ENCODE measurements at regions not wholly inside any gene's neighbourhood (a gene's known extent, or its start where the extent isn't known, plus 50 kb on each side); places are given as distances from the start of the nearest gene placed in this dataset.
"Not testable (repeated sequence)": the region's sequence is repeated elsewhere in the genome, so short reads cannot be mapped to it uniquely, and the experiment has no call there.

DNA sequence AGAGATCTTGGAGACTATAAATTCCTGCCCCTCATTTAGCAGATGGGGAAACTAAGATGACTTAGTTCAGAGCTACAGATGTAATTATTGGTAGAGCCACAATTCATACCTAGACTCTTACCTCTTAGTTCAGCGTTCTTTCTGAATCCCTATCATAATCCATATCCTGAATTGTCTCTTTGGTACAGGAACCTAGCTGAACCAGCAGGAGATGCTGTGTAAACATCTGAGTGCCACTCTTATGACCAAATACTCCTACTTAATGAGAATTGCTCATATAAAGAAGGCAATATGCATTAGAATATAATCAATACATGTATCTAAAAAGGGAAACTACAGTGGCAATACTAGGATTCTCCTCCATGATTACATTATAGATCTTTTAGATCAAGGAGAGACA, 459.0 kb downstream of the SIPA1L2 start:
- DNase-seq (ENCODE audit: low spot score): no peak

DNA sequence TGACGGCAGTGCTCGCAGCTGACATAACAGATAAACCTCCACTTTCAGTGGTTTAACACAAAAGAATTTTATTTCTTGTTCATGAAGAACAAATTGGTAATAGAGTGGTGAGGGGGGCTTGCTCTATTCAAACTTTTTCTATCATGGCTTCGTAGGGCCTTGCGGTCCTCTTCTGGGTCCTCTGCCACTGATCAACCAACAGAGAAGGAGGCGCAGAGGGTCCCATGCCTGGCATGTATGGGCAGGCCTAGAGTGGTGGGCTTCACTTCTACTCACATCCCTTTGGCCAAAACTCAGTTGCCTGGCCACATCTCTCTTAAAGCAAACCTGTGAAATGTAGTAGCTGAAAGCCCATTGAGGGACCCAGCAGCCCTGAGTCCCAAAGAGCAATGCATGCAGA, 460.5 kb downstream of the SIPA1L2 start:
- no peak for DNase-seq (ENCODE audit: low spot score)

DNA sequence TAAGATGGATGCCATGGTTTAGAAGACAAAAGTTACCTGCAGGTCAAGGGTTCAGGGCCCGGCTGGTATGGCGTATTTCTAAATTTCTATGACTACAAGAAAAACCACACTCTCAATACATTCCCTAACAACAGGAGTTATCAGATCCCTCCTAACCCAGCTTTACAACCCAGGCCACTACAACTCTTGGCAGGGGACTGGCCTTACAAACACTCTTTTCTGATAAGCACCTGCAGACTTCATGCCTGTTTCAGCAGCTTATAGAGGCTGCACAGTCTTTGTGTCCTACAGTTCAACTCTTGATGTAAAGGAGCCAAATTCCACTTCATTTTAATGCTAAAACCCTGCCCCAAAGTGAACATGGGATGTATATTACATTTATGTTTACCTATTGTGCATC, 461.4 kb downstream of the SIPA1L2 start:
- DNase-seq (ENCODE audit: low spot score): no peak

DNA sequence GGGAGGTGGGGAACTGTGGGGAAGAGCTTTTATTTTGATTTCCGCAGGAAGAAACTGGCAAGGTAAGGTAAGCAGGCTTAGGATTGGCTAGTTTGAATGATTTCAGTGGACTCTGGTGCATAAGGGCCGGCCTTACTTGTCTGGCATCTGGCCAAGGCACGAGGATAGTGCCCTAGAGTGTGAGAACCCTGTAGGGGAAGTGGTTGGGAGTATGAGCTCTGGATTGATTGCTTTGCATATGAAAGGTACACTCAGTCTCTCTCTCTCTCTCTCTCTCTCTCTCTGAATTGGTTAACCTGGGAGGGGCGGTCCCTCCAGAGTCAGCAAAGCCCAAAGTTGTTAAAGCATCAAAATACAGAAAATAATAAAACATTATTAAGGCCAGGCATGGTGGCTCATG, 463.0 kb downstream of the SIPA1L2 start:
- DNase-seq (ENCODE audit: low spot score): no peak

DNA sequence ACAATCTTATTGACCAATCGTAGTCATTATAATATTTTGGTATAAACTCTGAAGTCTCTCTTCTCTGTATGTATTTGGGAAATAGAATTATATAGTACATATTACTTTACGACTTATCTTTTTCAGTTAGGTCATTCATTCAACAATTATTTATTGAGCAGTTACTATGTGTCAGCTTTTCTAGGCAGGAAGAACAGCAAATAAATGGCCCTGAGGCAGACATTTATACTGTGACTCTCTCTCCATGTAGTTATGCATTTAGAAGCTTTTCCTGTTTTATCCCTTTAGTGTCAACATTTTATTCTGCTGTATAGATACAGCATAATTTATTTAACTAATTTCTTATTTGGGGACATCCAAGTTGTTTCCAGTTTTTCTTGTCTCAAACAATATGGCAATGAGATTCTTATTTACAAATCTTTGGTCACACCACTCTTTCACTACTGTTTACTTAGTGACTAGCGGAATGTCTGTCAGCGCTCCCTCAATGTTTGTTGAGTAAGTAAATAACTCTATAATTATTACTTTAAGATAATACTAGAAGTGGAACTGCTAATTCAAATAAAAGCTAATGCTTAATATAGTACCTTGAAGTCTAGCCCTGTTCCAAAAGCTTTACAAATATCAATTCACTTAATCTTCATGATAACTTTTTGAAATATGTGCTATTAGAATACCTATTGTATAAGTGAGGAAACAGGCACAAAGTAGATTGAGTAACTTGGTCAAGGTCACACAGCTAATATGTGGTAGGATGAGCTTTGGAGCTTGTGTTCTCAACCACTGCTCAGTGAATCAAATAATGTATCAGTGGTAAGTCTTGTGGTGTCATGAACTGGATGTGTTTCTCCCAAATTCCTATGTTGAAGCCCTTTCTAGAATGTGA, 465.6 kb downstream of the SIPA1L2 start:
- no peak for DNase-seq (ENCODE audit: low spot score)

DNA sequence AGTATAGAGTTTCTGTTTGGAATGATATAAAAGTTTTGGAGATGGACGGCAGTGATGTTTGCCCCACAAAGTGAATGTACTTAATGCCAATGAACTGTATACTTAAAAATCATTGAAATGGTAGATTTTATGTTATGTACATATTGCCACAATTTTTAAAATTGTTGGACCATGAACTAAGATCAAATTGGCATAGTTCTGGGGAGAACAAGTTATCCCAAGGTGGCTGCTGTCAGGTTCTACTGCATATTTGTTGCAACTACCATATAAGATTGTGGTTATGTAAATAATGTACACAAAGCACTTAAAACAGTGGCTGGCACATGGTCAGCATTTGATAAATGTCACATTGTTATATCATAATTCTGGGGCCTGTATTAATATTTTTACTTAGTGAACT, 466.4 kb downstream of the SIPA1L2 start:
- no peak for DNase-seq (ENCODE audit: low spot score)

DNA sequence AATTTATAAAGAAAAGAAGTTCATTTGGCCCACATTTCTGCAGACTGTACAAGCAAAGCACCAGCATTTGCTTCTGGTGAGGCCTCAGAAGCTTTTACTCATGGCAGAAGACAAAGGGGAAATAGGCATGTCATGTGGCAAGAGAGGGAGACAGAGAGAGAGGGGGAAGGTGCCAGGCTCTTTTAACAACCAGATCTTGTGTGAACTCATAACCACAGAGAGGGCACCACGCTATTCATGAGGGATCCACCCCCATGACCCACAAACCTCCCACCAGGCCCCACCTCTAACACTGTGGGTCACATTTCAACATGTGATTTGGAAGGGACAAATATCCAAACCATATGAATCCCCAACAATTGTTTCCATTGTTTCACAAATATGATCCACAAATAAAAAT, 467.9 kb downstream of the SIPA1L2 start:
- no peak for DNase-seq (ENCODE audit: low spot score)

DNA sequence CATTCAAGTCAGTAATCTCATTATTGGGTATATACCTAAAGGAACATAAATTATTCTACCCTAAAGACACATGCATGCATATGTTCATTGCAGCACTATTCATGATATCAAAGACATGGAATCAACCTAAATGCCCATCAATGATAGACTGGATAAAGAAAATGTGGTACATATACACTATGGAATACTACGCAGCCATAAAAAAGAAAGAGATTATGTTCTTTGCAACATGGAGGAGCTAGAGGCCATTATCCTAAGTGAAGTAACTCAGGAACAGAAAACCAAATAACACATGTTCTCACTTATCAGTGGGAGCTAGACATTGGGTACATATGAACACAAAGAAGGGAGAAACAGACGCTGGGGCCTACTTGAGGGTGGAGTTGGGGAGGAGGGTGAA, 471.4 kb downstream of the SIPA1L2 start:
- DNase-seq (ENCODE audit: low spot score): not testable (repeated sequence)

DNA sequence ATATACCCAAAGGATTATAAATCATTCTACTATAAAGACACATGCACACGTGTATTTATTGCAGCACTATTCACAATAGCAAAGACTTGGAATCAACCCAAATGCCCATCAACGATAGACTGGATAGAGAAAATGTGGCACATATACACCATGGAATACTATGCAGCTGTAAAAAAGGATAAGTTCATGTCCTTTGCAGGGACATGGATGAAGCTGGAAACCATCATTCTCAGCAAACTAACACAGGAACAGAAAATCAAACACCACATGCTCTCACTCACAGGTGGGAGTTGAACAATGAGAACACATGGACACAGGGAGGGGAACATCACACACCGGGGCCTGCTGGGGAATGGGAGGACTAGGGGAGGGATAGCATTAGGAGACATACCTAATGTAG, 473.9 kb downstream of the SIPA1L2 start:
- DNase-seq (ENCODE audit: low spot score): not testable (repeated sequence)

DNA sequence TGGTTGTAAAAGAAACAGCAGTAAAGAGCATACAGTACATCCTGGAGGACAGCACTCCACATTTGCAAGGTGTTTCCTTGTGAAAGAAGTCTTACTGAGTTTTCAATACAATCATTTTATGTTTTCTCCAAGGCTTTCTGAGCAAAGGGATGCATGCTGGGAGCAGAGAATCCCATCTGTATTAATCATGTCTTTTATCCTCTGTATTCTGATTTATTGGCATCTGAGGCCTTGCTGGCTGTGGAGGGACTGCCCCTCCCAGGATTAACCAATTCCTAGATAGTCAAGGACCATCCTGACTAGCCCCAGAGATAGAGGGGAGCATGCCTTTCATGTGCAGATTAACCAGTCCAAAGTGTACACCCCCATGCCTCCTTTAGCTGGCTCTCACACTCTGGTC, 476.3 kb downstream of the SIPA1L2 start:
- no peak for DNase-seq (ENCODE audit: low spot score)

DNA sequence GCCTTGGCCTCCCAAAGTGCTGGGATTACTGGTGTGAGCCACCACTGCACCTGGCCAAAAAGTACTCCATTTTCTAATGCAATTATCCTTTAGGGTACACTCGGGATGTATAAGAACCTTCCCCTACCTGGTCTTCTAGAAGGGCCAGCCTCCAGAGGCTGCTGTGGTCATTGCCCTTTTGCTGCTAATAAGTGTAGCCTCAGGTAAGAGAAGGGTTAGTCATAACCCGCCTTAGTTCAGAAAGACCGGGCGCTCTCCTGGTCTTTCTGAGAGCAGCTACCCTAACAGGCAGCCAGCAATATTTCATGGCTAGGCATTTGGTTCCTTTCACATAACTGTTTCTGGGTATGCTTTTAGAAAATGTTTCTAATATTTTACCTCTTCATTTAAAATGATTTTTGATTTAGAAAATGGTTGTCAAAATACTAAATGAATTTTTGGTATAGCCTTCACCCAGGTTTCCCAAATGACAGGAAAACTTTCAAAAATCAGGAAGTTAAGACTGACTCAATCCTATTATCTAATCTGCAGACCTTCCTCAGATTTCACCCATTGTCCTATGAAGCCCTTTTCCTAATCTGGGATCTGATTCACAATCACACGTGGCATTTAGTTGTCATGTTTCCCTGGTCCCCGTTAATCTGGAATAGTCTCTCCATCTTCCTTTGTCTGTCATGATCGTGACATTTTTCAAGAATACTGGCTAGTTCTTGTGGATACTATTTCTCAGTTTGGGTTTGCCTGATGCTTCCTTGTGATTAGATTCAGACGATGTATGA, 479.0 kb downstream of the SIPA1L2 start:
- no peak for DNase-seq (ENCODE audit: low spot score)

DNA sequence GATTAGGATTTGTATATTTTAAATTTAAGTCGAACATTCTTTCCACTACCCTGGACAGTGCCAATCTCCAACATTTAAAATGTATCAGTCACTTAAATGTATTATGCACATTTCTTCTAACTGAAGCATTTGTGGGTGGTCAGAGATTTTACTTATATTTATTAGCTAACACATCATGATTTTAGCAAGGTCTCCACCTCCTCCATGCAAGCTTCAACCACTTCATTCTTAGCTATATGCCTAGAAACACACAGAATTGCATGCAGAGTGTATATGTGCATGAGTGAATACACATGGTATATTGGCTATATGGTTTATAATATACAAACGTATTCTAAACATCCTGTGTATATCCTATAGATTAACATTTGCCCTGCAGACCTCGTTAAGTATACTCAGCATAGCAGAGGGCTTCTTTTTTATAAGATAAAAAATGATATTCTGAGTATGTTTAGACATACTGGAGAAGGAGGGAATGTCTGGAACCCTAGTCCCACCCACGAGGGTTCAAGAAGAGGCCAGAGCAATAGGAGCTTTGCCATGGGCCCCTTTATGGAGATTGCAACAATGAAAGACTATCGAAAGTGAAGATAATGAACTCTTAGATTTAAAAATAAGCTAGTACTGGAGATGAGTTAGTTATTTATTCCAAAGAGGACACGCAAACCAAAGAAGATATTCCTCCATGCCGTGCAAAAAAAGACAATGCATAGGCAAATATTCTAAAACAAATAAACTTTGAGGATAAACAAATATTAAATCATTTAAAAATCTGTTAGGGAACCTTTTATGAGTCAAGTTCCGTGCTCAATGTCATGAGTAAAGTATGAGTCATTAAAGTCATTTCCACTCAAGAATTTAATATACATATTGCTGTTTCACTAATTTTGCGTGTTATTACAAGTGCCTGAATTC, 480.4 kb downstream of the SIPA1L2 start:
- no peak for DNase-seq (ENCODE audit: low spot score)

DNA sequence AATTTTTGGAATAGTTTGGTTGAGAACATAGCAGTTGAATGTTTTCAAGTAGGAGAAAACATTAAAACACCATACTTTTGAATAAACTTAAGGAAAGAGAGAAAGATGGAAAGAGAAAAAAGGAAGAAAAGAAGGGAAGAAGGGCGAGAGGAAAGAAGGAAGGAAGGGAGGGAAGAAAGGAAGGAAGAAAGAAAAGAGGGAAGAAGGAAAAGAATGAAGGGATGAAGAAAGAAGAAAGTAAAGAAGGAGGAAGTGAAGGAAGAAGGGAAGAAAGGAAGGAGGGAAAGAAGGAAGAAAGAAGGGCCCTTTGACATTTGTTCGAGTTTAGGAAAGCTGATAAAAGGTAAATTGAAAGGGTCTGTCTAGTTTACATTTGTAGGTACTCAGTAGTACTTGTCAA, 482.7 kb downstream of the SIPA1L2 start:
- no peak for DNase-seq (ENCODE audit: low spot score)

DNA sequence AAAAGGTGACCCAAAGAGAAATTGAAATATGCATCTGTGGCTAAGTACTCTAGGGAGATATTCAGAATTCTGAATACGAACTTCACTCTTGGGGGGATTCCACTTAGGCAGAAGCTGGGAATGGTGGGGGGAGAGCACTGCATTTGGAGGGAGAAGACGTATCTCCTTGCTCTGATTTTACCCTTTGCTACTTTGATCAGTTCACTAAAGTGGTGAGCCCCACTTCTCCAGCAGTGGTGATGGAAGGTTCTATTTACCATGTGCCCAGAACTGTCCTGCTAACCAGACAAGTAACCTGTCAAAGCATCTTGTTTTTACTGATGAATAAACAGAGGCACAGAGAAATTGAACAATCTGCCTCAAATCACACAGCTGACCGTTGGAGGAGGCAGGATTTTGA, 483.4 kb downstream of the SIPA1L2 start:
- DNase-seq (ENCODE audit: low spot score): no peak

DNA sequence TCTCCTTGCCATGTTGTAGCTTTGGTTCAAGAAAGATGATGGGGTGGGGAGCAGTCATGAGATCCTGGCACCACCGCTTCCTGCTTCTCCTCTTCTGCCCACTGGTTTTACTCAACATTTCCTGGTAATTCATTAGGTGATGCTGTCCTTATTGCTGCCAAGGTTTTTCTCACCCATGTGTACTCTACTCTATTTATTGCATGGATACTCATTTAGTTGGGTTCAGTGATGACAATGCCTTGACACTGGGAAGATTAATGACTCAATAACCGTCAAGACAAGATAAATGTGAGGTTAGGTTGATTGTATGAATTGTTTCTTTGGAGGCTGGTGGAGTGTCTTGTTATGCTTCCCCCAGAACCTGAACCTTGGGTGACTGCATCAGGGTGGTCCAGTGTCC, 484.2 kb downstream of the SIPA1L2 start:
- no peak for DNase-seq (ENCODE audit: low spot score)

DNA sequence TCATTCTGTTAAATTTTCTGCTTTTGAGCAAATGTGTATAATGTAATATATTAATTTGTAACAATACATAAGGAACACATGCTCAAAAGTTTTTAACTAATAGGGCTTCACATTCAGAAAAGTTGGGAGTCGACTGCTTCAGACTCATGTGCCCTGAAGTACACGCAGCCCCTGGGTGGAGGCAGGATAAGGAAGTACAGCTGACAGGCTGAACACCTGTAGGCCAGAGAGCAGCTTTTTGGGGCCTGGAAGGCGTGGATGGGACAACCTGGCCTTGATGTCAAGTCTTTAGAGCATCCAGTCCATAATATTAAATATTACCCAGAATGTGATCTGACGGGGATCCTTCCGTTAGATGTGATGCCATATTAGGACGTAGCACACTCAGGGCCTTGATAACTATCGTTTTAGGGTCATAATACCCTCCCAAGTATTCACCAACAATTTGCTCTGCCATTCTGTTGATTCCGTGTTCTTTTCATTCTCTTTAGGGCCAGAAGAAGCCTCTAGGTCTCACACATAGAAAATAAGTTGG, 485.2 kb downstream of the SIPA1L2 start:
- no peak for DNase-seq (ENCODE audit: low spot score)

DNA sequence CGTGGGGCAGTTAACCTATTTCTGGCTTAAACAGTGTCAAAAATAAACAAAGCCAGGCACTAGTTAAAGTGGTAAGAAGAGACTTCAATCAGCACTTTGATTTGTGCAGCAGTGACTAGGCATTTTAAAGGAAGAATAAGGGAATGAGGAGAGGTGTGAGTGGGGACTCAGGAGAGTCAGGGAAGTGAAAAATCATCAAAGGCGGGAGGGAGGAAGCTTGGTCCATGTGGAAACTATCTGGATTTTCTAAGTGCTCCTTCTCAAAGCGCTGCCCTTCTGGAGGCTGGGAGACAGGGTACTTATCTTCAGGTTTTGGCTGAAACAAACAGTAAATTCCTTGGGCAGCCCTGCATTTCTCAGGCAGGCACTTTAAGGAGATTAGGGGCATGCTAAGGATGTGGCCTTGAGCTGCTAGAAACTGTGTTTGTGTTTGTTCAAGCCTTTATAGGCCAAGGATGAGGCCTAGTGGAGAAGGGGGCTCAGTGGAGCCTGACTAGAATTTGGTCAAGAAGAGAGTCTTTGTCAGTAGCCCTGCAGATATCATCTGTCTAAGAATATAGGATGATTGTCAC, 486.5 kb downstream of the SIPA1L2 start:
- DNase-seq (ENCODE audit: low spot score): no peak

DNA sequence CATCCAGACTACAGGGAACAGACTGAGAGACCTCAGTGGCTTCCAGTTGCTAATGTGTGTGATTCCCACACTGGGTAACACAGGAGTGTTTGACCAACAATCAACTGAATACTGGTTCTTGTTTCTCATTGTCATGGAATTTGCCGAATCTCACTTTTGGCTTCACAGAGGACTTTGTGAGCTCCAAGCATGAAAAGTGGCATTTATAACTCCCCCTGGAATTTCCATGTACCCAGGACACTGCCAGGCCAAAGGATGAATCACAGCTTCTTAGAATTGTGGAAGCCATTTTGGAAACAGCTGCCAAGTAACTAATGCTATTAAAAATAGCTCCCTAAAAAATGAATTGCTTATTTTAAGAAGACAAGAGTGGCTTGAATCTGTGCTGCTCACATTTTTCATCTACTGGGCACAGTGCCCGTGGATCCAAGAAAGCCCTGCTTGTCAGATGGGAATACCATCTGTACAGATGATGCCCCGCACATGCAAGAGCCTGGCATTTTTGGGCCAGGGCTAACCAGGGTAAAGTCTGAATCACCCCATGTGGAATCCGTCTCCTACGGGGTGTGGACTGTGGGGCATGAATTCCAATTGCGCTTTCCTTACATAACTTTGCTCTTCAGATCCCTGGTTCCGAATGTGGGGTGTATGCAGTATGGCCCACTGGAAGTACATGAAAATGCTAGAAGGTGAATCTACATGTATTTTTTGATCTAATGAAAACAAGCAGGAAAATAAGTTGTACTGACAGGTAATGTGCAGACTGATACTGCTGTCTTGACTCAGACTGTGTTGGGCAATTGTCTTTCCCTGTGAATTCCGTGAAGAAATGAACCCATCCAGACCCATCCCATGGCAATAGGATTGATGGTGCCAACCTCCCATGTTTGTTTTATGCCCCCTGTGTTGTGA, 487.3 kb downstream of the SIPA1L2 start:
- DNase-seq (ENCODE audit: low spot score): no peak

DNA sequence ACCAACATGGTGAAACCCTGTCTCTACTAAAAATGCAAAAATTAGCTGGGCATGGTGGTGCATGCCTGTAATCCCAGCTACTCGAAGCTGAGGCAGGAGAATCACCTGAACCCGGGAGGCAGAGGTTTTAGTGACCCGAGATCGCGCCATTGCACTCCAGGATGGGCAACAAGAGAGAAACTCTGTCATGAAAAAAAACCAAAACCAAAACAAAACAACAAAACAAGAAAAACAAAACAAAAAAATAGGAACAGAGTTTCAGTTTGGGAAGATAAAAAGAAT, 488.8 kb downstream of the SIPA1L2 start:
- DNase-seq (ENCODE audit: low spot score): not testable (repeated sequence)

DNA sequence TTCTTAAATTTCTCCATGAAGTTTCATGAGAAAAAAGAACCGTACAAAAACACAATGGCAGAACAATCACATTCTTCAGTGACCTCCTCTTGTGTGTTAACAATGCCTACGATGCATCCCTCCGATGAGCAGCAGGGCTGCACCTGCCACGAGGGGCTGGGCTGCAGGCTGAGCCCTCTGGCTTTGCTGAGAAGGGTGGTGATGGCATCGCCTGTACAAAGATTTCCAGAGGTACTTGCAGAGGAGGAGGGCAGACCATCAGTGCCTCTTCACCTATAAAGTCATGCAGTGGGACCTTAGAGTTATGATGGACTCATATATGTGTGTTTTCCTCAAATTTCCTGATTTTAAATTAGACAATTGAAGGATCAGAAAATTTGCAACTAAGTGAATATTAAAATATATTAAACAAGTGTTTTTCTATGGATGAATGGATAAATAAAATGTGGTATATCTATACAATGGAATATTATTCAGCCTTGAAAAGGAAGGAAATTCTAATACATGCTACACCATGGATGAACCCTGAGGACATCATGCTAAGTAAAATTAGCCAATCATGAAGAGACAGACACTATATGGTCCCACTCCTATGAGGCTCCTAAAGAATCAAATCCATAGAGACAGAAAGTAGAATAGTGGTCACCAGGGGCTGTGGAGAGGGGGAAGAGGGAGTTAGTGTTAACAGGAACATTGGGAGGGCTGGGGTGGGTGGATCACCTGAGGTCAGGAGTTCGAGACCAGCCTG, 489.3 kb downstream of the SIPA1L2 start:
- DNase-seq (ENCODE audit: low spot score): no peak

All from HT-29 (cell line).